ENCODE measurements at regions not wholly inside any gene's neighbourhood (a gene's known extent, or its start where the extent isn't known, plus 50 kb on each side); places are given as distances from the start of the nearest gene placed in this dataset.
"Not testable (repeated sequence)": the region's sequence is repeated elsewhere in the genome, so short reads cannot be mapped to it uniquely, and the experiment has no call there.

GRCh38 chr7:10455936-10456335 is 517.7 kb upstream of the PHF14 start:
- no peak for DNase-seq
- Mint-ChIP-seq H3K4me3 (no peak overlapping the region), H3K36me3 (ENCODE audit: low read depth) (no peaks in the 10 kb centered on the region), H3K27me3 (no peaks in the 10 kb centered on the region), H3K27ac (no peak overlapping the region), H3K4me1 (ENCODE audit: low read depth) (no peaks in the 10 kb centered on the region), H3K9me3 (peaks cover 9% of the 10 kb centered on the region)

- no peaks in the 10 kb centered on the region for H3K4me1 Mint-ChIP-seq (ENCODE audit: low read depth)
- DNase-seq, result no peak
- no peaks in the 10 kb centered on the region for H3K36me3 Mint-ChIP-seq (ENCODE audit: low read depth)
- H3K27me3 Mint-ChIP-seq, result no peaks in the 10 kb centered on the region
- peaks cover 3% of the 10 kb centered on the region for H3K9me3 Mint-ChIP-seq
- H3K4me3 Mint-ChIP-seq, result no peak overlapping the region
- no peak overlapping the region for H3K27ac Mint-ChIP-seq
Measured at GRCh38 chr7:10460474-10460873, 513.2 kb upstream of the PHF14 start.

GRCh38 chr7:10463701-10464100 is 510.0 kb upstream of the PHF14 start:
- no peak for DNase-seq
- Mint-ChIP-seq H3K36me3 (ENCODE audit: low read depth) (no peaks in the 10 kb centered on the region), H3K4me3 (no peak overlapping the region), H3K27ac (no peak overlapping the region), H3K9me3 (peaks cover 2% of the 10 kb centered on the region), H3K4me1 (ENCODE audit: low read depth) (no peaks in the 10 kb centered on the region), H3K27me3 (no peaks in the 10 kb centered on the region)

- H3K9me3 Mint-ChIP-seq; H3K4me1 Mint-ChIP-seq (ENCODE audit: low read depth); H3K27me3 Mint-ChIP-seq: not testable (repeated sequence)
Measured at GRCh38 chr7:10465536-10465935, 508.1 kb upstream of the PHF14 start.

GRCh38 chr7:10468908-10469307 is 504.8 kb upstream of the PHF14 start:
- Mint-ChIP-seq H3K4me3 (no peak overlapping the region), H3K4me1 (ENCODE audit: low read depth) (no peaks in the 10 kb centered on the region)

More at GRCh38 chr7:10465536-10465935, 508.1 kb upstream of the PHF14 start:
- not testable (repeated sequence) for H3K36me3 Mint-ChIP-seq (ENCODE audit: low read depth); H3K4me3 Mint-ChIP-seq; DNase-seq; H3K27ac Mint-ChIP-seq

GRCh38 chr7:10469476-10469875 is 504.2 kb upstream of the PHF14 start:
- H3K36me3 Mint-ChIP-seq (ENCODE audit: low read depth), result no peaks in the 10 kb centered on the region
- H3K27ac Mint-ChIP-seq, result no peak overlapping the region
- no peaks in the 10 kb centered on the region for H3K4me1 Mint-ChIP-seq (ENCODE audit: low read depth)
- no peak overlapping the region for H3K4me3 Mint-ChIP-seq
- no peaks in the 10 kb centered on the region for H3K9me3 Mint-ChIP-seq
- H3K27me3 Mint-ChIP-seq, result no peaks in the 10 kb centered on the region
- no peak for DNase-seq

More at GRCh38 chr7:10468908-10469307, 504.8 kb upstream of the PHF14 start:
- no peaks in the 10 kb centered on the region for H3K36me3 Mint-ChIP-seq (ENCODE audit: low read depth)
- H3K27ac Mint-ChIP-seq, result no peak overlapping the region
- no peaks in the 10 kb centered on the region for H3K27me3 Mint-ChIP-seq
- H3K9me3 Mint-ChIP-seq, result no peaks in the 10 kb centered on the region
- no peak for DNase-seq

GRCh38 chr7:10471280-10472058 is 502.2 kb upstream of the PHF14 start:
- Mint-ChIP-seq H3K36me3 (ENCODE audit: low read depth) (no peaks in the 10 kb centered on the region), H3K4me1 (ENCODE audit: low read depth) (no peaks in the 10 kb centered on the region), H3K9me3 (no peaks in the 10 kb centered on the region), H3K27ac (no peak overlapping the region), H3K27me3 (no peaks in the 10 kb centered on the region), H3K4me3 (no peak overlapping the region)
- no peak for DNase-seq

- no peaks in the 10 kb centered on the region for H3K9me3 Mint-ChIP-seq
- no peak overlapping the region for H3K27ac Mint-ChIP-seq
- H3K36me3 Mint-ChIP-seq (ENCODE audit: low read depth), result no peaks in the 10 kb centered on the region
- no peak overlapping the region for H3K4me3 Mint-ChIP-seq
- no peaks in the 10 kb centered on the region for H3K27me3 Mint-ChIP-seq
- no peak for DNase-seq
- no peaks in the 10 kb centered on the region for H3K4me1 Mint-ChIP-seq (ENCODE audit: low read depth)
Measured at GRCh38 chr7:10472115-10472514, 501.6 kb upstream of the PHF14 start.

- H3K36me3 Mint-ChIP-seq (ENCODE audit: low read depth), result no peaks in the 10 kb centered on the region
- H3K9me3 Mint-ChIP-seq, result no peaks in the 10 kb centered on the region
- no peak for DNase-seq
- no peak overlapping the region for H3K27ac Mint-ChIP-seq
- H3K4me3 Mint-ChIP-seq, result no peak overlapping the region
- no peaks in the 10 kb centered on the region for H3K27me3 Mint-ChIP-seq
- no peaks in the 10 kb centered on the region for H3K4me1 Mint-ChIP-seq (ENCODE audit: low read depth)
Measured at GRCh38 chr7:10473569-10473968, 500.1 kb upstream of the PHF14 start.

GRCh38 chr7:10474048-10474447 is 499.6 kb upstream of the PHF14 start:
- no peaks in the 10 kb centered on the region for H3K36me3 Mint-ChIP-seq (ENCODE audit: low read depth)
- no peak overlapping the region for H3K27ac Mint-ChIP-seq
- H3K9me3 Mint-ChIP-seq, result no peaks in the 10 kb centered on the region
- H3K27me3 Mint-ChIP-seq, result no peaks in the 10 kb centered on the region
- no peak for DNase-seq
- H3K4me1 Mint-ChIP-seq (ENCODE audit: low read depth), result no peaks in the 10 kb centered on the region
- no peak overlapping the region for H3K4me3 Mint-ChIP-seq

GRCh38 chr7:10475940-10476641 is 497.6 kb upstream of the PHF14 start:
- Mint-ChIP-seq H3K27ac (no peak overlapping the region), H3K27me3 (no peaks in the 10 kb centered on the region)

GRCh38 chr7:10476642-10477041 is 497.0 kb upstream of the PHF14 start:
- no peak overlapping the region for H3K27ac Mint-ChIP-seq
- no peaks in the 10 kb centered on the region for H3K4me1 Mint-ChIP-seq (ENCODE audit: low read depth)
- H3K27me3 Mint-ChIP-seq, result no peaks in the 10 kb centered on the region
- no peaks in the 10 kb centered on the region for H3K36me3 Mint-ChIP-seq (ENCODE audit: low read depth)
- H3K4me3 Mint-ChIP-seq, result no peak overlapping the region
- H3K9me3 Mint-ChIP-seq, result no peaks in the 10 kb centered on the region
- DNase-seq, result no peak

More at GRCh38 chr7:10475940-10476641, 497.6 kb upstream of the PHF14 start:
- no peaks in the 10 kb centered on the region for H3K36me3 Mint-ChIP-seq (ENCODE audit: low read depth)
- no peaks in the 10 kb centered on the region for H3K9me3 Mint-ChIP-seq
- DNase-seq, result no peak
- H3K4me1 Mint-ChIP-seq (ENCODE audit: low read depth), result no peaks in the 10 kb centered on the region
- H3K4me3 Mint-ChIP-seq, result no peak overlapping the region

- H3K4me3 Mint-ChIP-seq, result no peak overlapping the region
- no peaks in the 10 kb centered on the region for H3K4me1 Mint-ChIP-seq (ENCODE audit: low read depth)
- no peaks in the 10 kb centered on the region for H3K9me3 Mint-ChIP-seq
- no peaks in the 10 kb centered on the region for H3K27me3 Mint-ChIP-seq
- H3K27ac Mint-ChIP-seq, result no peak overlapping the region
- no peak for DNase-seq
- no peaks in the 10 kb centered on the region for H3K36me3 Mint-ChIP-seq (ENCODE audit: low read depth)
Measured at GRCh38 chr7:10483671-10484070, 490.0 kb upstream of the PHF14 start.

GRCh38 chr7:10484767-10485166 is 488.9 kb upstream of the PHF14 start:
- H3K36me3 Mint-ChIP-seq (ENCODE audit: low read depth), result no peaks in the 10 kb centered on the region
- H3K4me1 Mint-ChIP-seq (ENCODE audit: low read depth), result no peaks in the 10 kb centered on the region
- H3K27me3 Mint-ChIP-seq, result no peaks in the 10 kb centered on the region
- no peak for DNase-seq
- no peak overlapping the region for H3K27ac Mint-ChIP-seq
- H3K9me3 Mint-ChIP-seq, result no peaks in the 10 kb centered on the region
- no peak overlapping the region for H3K4me3 Mint-ChIP-seq

GRCh38 chr7:10501206-10501884 is 472.3 kb upstream of the PHF14 start:
- not testable (repeated sequence) for H3K4me3 Mint-ChIP-seq; H3K4me1 Mint-ChIP-seq (ENCODE audit: low read depth); DNase-seq; H3K27ac Mint-ChIP-seq; H3K27me3 Mint-ChIP-seq; H3K36me3 Mint-ChIP-seq (ENCODE audit: low read depth)
- H3K9me3 Mint-ChIP-seq, result peaks cover 28% of the 10 kb centered on the region

All from activated T-cell treated with anti-CD3 and anti-CD28 coated beads, Interleukin-2, amount 50 U/mL, for 24 hours (primary cell).